ENCODE measurements at regions not wholly inside any gene's neighbourhood (a gene's known extent, or its start where the extent isn't known, plus 50 kb on each side); places are given as distances from the start of the nearest gene placed in this dataset.

GRCh38 chr7:116340201-116340847, 130.0 kb downstream of the TES start:
- peaks cover 0 to 33% (median 16%) of the 10 kb centered on the region in 4 donors for H3K4me1 ChIP-seq
- peaks cover 0 to 8% (median 0%) of the 10 kb centered on the region in 3 donors for H3K9me3 ChIP-seq
- intact Hi-C loops (cut with DNase I; ENCODE audit: low total_unique reads): no loop called here
- no peak for TF ChIP-seq CTCF (IDR thresholded peaks at IDR 0.05)
- H3K4me3 ChIP-seq: no peak overlapping the region
- peak overlapping the region; percentile 54 to 58 for H3K27ac ChIP-seq
- H3K27me3 ChIP-seq: no peaks in the 10 kb centered on the region
- no peaks in the 10 kb centered on the region for H3K36me3 ChIP-seq
- DNase-seq: no peak

DNA sequence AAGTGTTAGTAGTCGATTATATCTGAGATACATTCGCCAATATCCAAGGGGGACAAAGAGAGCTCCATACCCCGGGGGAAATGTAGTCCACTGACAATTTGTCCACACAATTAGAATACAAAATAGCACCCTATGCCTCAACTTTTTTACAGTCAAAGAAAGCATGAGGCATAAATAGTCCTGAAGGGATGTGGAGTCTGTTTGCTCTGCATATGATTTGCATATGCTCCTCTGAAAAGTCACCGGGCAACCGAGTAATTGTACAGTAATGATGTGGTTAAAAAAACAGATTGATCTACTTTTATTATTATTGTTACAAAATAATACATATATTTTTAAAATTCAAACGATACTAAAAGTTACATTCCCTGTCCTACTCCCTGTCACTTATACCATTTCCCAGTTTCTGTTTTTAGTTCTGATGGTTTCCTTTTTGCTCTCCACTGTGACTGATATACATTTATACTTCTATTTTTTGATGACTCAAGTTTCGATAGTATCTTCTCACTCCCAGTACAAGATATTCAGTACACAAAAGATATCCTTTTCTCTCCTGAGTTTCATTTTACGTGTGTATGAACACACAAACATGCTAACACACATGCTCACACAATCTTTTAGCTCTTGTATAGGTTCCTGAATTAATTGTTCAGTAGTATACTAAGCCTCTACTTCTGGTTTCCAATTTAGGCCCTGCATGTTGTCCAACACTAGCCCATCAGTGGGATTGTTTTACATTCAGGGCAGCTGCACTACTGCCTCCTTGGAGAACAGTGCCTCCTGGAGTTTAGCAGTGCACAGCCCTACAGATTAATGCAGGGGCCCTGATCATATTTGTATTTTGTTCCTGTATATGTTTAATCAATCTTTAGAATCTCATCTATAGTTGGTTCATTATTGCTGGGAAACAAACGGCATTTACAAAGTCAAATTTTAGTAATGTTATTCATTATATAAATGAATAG, 130.9 kb downstream of the TES start:
- no peak for TF ChIP-seq CTCF (IDR thresholded peaks at IDR 0.05)
- no peak overlapping the region for H3K4me3 ChIP-seq
- H3K27ac ChIP-seq: peak overlapping the region in 1 of 2 donors; percentile 12
- peaks cover 0 to 8% (median 0%) of the 10 kb centered on the region in 3 donors for H3K9me3 ChIP-seq
- no peaks in the 10 kb centered on the region for H3K27me3 ChIP-seq
- intact Hi-C loops (cut with DNase I; ENCODE audit: low total_unique reads): no loop called here
- no peak for DNase-seq
- peaks cover 0 to 33% (median 16%) of the 10 kb centered on the region in 4 donors for H3K4me1 ChIP-seq
- H3K36me3 ChIP-seq: no peaks in the 10 kb centered on the region

DNA sequence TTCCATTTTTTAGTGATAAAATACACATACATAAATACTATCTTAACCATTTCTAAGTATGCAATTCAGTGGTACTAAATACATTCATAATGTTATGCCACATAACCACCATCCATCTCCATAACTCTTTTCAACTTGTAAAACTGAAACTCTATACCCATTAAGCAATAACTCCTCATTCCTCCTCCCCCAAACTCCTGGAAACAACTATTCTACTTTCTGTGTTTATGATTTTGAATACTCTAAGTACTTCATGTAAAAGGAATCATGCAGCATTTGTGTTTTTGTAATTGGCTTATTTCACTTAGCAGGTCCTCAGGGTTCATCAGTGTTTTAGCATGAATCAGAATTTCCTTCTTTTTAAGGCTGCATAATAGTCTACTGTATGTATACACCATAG, 131.8 kb downstream of the TES start:
- intact Hi-C loops (cut with DNase I; ENCODE audit: low total_unique reads): no loop called here
- DNase-seq: no peak
- no peak for TF ChIP-seq CTCF (IDR thresholded peaks at IDR 0.05)
- H3K27me3 ChIP-seq: no peaks in the 10 kb centered on the region
- H3K9me3 ChIP-seq: peaks cover 0 to 8% (median 0%) of the 10 kb centered on the region in 3 donors
- no peaks in the 10 kb centered on the region for H3K36me3 ChIP-seq
- no peak overlapping the region for H3K4me3 ChIP-seq
- peak overlapping the region in 1 of 2 donors; percentile 12 for H3K27ac ChIP-seq
- H3K4me1 ChIP-seq: peaks cover 0 to 33% (median 16%) of the 10 kb centered on the region in 4 donors

- Histone ChIP-seq H3K36me3 (no peaks in the 10 kb centered on the region), H3K27ac (no peak overlapping the region), H3K9me3 (peaks cover 0 to 8% (median 0%) of the 10 kb centered on the region in 3 donors), H3K4me3 (no peak overlapping the region), H3K4me1 (peaks cover 0 to under 1% (median 0%) of the 10 kb centered on the region in 4 donors), H3K27me3 (no peaks in the 10 kb centered on the region)
- intact Hi-C loops (cut with DNase I; ENCODE audit: low total_unique reads): no loop called here
- DNase-seq: no peak
- no peak for TF ChIP-seq CTCF (IDR thresholded peaks at IDR 0.05)
Observed at GRCh38 chr7:116347151-116347832, 137.0 kb downstream of the TES start.

DNA sequence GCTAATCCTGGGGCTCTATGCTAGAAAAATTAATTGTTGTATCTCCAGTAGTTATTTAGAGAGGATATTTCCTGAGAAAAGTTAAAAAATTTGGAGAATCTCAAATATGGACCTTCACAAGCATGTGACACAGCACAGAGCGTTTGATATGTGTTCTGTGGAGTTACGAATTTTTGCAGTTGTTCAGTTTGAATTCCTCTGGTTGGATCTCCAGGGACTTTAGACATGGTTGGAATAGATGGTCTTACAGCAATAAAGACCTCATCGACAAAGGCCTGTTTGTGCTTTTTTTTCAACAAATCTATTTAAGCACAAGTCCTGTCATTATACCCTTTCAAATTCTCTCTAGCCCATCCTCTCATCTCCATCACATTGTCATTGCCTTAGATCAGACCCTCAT, 138.0 kb downstream of the TES start:
- Histone ChIP-seq H3K4me3 (no peak overlapping the region), H3K9me3 (peaks cover 0 to 6% (median 0%) of the 10 kb centered on the region in 3 donors), H3K27me3 (no peaks in the 10 kb centered on the region), H3K4me1 (peaks cover 0 to 4% (median under 1%) of the 10 kb centered on the region in 4 donors), H3K27ac (no peak overlapping the region), H3K36me3 (no peaks in the 10 kb centered on the region)
- no peak for DNase-seq
- intact Hi-C loops (cut with DNase I; ENCODE audit: low total_unique reads): no loop called here
- TF ChIP-seq CTCF (IDR thresholded peaks at IDR 0.05): no peak

All from tibial artery (tissue), 4 donors.